HCT116 (cell line): ENCODE measurements at regions not wholly inside any gene's neighbourhood (a gene's known extent, or its start where the extent isn't known, plus 50 kb on each side); places are given as distances from the start of the nearest gene placed in this dataset.

Experiments used
- ATAC-seq: fragments of 200-7000 bp; cut with Tn5 transposase; 2 replicates; pipeline ENCODE4 v1.9.1; 2020; ENCODE audit warnings: mild to moderate bottlenecking, moderate library complexity
- BruUV-seq: library from RNA; stranded (reverse); fragments of 400-500 nt; replicated peaks from 2 replicates; lab custom pipeline; 2021; lab: Mats Ljungman, UMichigan
- CTCF ChIA-PET: fragments of 300-600 bp; sonication (Branson Sonifier 250); formaldehyde crosslinking; loops from one replicate; lab custom pipeline; 2021; ENCODE audit warnings: antibody characterized with exemption; lab: Charles Lee
- POLR2A ChIA-PET: fragments of 300-600, 350-600 bp; sonication (Branson Sonifier 250); formaldehyde crosslinking; loops from one replicate; lab custom pipeline; 2021; ENCODE audit warnings: antibody characterized with exemption; lab: Charles Lee
- RAD21 ChIA-PET, 2 experiments: fragments of 300-600 bp; sonication (Branson Sonifier 250); formaldehyde crosslinking; loops; one replicate each; lab custom pipeline; 2023; ENCODE audit warnings: low total read pairs in 2 of 2; ENCODE audit not compliant: uncharacterized antibody in 2 of 2, unreplicated experiment in 2 of 2, low non-redundant PET in 1 of 2; lab: Charles Lee
- DNase-seq: peaks from one replicate; pipeline ENCODE4 v3.0.0-alpha.2; 2010; ENCODE audit warnings: low read depth, low spot score
- H2AFZ ChIP-seq: fragments of 200-600 bp; shearing (Covaris generic), sonication (generic); 2 replicates; pipeline ENCODE4 v1.6.1; 2017; ENCODE audit warnings: low read depth, mixed run types, mixed read lengths, antibody characterized with exemption, low read length; ENCODE audit not compliant: poor library complexity, severe bottlenecking
- H3K27ac ChIP-seq: 2 replicates; pipeline ENCODE4 v1.5.1; 2012; ENCODE audit warnings: low read depth, low read length
- H3K27me3 ChIP-seq: fragments of 200-600 bp; sonication (generic); 2 replicates; pipeline ENCODE4 v1.6.1; 2016; ENCODE audit warnings: mixed run types, low read length, mixed read lengths; ENCODE audit not compliant: insufficient read depth
- H3K36me3 ChIP-seq, 2 experiments: fragments of 200-500 bp in 1 of 2; fragments of 200-600 bp in 1 of 2; sonication (Bioruptor generic) in 1 of 2; sonication (generic) in 1 of 2; 2 replicates each; pipeline versions ENCODE4 v1.5.1 to v1.6.1; 2014 to 2016; ENCODE audit warnings: low read length in 2 of 2, inconsistent platforms in 1 of 2, mixed read lengths in 1 of 2, mixed run types in 1 of 2; ENCODE audit not compliant: insufficient read depth in 2 of 2, control insufficient read depth in 1 of 2
- H3K4me1 ChIP-seq, 2 experiments: fragments of 200-600 bp in 1 of 2; sonication (generic) in 1 of 2; 2 replicates each; pipeline versions ENCODE4 v1.5.1 to v1.6.1; 2012 to 2017; ENCODE audit warnings: low read length in 2 of 2, inconsistent platforms in 1 of 2, mild to moderate bottlenecking in 1 of 2, mixed read lengths in 1 of 2, mixed run types in 1 of 2, moderate library complexity in 1 of 2; ENCODE audit not compliant: insufficient read depth in 2 of 2, control insufficient read depth in 1 of 2
- H3K4me2 ChIP-seq: fragments of 200-600 bp; sonication (generic); 2 replicates; pipeline ENCODE4 v1.6.1; 2017; ENCODE audit warnings: mixed run types, low read length, mixed read lengths
- H3K4me3 ChIP-seq, 2 experiments: fragments of 200-600 bp in 1 of 2; sonication (generic) in 1 of 2; replicated peaks in 1 of 2; 2 replicates each; pipeline ENCODE4 v1.5.1; 2011 to 2016; ENCODE audit warnings: low read length in 2 of 2, control low read depth in 1 of 2, low read depth in 1 of 2, mild to moderate bottlenecking in 1 of 2, mixed read lengths in 1 of 2, mixed run types in 1 of 2
- H3K79me2 ChIP-seq: fragments of 200-600 bp; sonication (generic); 2 replicates; pipeline ENCODE4 v1.6.1; 2017; ENCODE audit warnings: mild to moderate bottlenecking, mixed run types, low read length, moderate library complexity, mixed read lengths; ENCODE audit not compliant: insufficient read depth
- H3K9ac ChIP-seq: fragments of 200-600 bp; sonication (generic); 2 replicates; pipeline ENCODE4 v1.6.1; 2016; ENCODE audit warnings: low read length, mixed read lengths
- H3K9me2 ChIP-seq: fragments of 200-600 bp; sonication (generic), shearing (Covaris generic); 2 replicates; pipeline ENCODE4 v1.6.1; 2017; ENCODE audit warnings: mixed run types, mild to moderate bottlenecking, moderate library complexity; ENCODE audit not compliant: insufficient read depth
- H3K9me3 ChIP-seq, 2 experiments: fragments of 200-500 bp in 1 of 2; fragments of 200-600 bp in 1 of 2; sonication (Bioruptor generic) in 1 of 2; sonication (generic) in 1 of 2; 2 replicates each; pipeline ENCODE4 v1.6.1; 2014 to 2017; ENCODE audit warnings: low read length in 2 of 2, mixed read lengths in 2 of 2, inconsistent platforms in 1 of 2, low read depth in 1 of 2, mild to moderate bottlenecking in 1 of 2, mixed run types in 1 of 2, moderate library complexity in 1 of 2; ENCODE audit not compliant: control insufficient read depth in 1 of 2, insufficient read depth in 1 of 2
- H4K20me1 ChIP-seq: fragments of 200-600 bp; sonication (generic), shearing (Covaris generic); 2 replicates; pipeline ENCODE4 v1.6.1; 2017; ENCODE audit warnings: mixed run types, mild to moderate bottlenecking, moderate library complexity; ENCODE audit not compliant: insufficient read depth
- CTCF ChIP-seq, 3 experiments: fragments of 200-600 bp in 1 of 3; sonication (generic) in 1 of 3; IDR thresholded peaks in 2 of 3; conservative IDR thresholded peaks in 1 of 3; 2 replicates each; pipeline ENCODE4 v1.5.1; 2012 to 2017; ENCODE audit warnings: low read depth in 2 of 3, low read length in 2 of 3, antibody characterized with exemption in 1 of 3, borderline replicate concordance in 1 of 3, control low read depth in 1 of 3, mild to moderate bottlenecking in 1 of 3, mixed read lengths in 1 of 3, mixed run types in 1 of 3, moderate library complexity in 1 of 3; ENCODE audit not compliant: insufficient read depth in 1 of 3
- ELF1 ChIP-seq: IDR thresholded peaks from 2 replicates; pipeline ENCODE4 v1.6.1; 2012; ENCODE audit warnings: low read depth, borderline replicate concordance
- EZH2 ChIP-seq: fragments of 200-600 bp; sonication (generic); IDR thresholded peaks from 2 replicates; pipeline ENCODE4 v1.6.1; 2017; ENCODE audit warnings: antibody characterized with exemption, mixed run types
- EZH2phosphoT487 ChIP-seq: fragments of 200-600 bp; IDR thresholded peaks from 2 replicates; pipeline ENCODE4 v1.6.1; 2018; ENCODE audit warnings: antibody characterized with exemption, borderline replicate concordance
- FOSL1 ChIP-seq: IDR thresholded peaks from 2 replicates; pipeline ENCODE4 v1.6.1; 2012; ENCODE audit warnings: low read depth
- JUND ChIP-seq: IDR thresholded peaks from 2 replicates; pipeline ENCODE4 v1.6.1; 2012
- MAX ChIP-seq: IDR thresholded peaks from 2 replicates; pipeline ENCODE4 v1.6.1; 2012
- POLR2A ChIP-seq: IDR thresholded peaks from 2 replicates; pipeline ENCODE4 v1.7.0; 2011; ENCODE audit warnings: borderline replicate concordance; ENCODE audit not compliant: insufficient read depth, insufficient read length; ENCODE audit errors: extremely low read depth
- RAD21 ChIP-seq: IDR thresholded peaks from 2 replicates; pipeline ENCODE4 v1.6.1; 2012; ENCODE audit warnings: low read depth, mild to moderate bottlenecking
- SRF ChIP-seq: IDR thresholded peaks from 2 replicates; pipeline ENCODE4 v1.6.1; 2012; ENCODE audit warnings: low read depth
- TCF7L2 ChIP-seq: IDR thresholded peaks from 2 replicates; pipeline ENCODE4 v1.7.0; 2011; ENCODE audit warnings: borderline replicate concordance, inconsistent platforms; ENCODE audit not compliant: insufficient read depth, insufficient read length; ENCODE audit errors: extremely low read depth
- YY1 ChIP-seq: IDR thresholded peaks from 2 replicates; pipeline ENCODE4 v1.6.1; 2011; ENCODE audit warnings: low read length, low read depth, moderate library complexity, mild to moderate bottlenecking; ENCODE audit not compliant: insufficient replicate concordance; ENCODE audit errors: extremely low read depth
- ZFX ChIP-seq: fragments of 450-650 bp; IDR thresholded peaks from 2 replicates; pipeline ENCODE4 v1.6.1; 2017
- intact Hi-C: fragments of 100-400 bp; cut with micrococcal nuclease; formaldehyde crosslinking; loops from 2 replicates; pipeline ENCODE4 v1.10.0; 2022
- TF ChIP-seq, protein P1 (sequence below): IDR thresholded peaks from 2 replicates; pipeline ENCODE4 v1.6.1; 2012

GRCh38 chr1:82377201-82377884, 576.6 kb downstream of the ADGRL2 start:
- Histone ChIP-seq H3K9me3 (peaks cover 0 to 5% of the 10 kb centered on the region in 2 experiments; a peak in 1 of 4 replicates), H3K4me3 (no peak overlapping the region), H3K27ac (no peak overlapping the region), H3K79me2 (no peaks in the 10 kb centered on the region), H3K9me2 (no peaks in the 10 kb centered on the region), H3K27me3 (no peaks in the 10 kb centered on the region), H3K36me3 (no peaks in the 10 kb centered on the region), H4K20me1 (no peaks in the 10 kb centered on the region), H3K9ac (no peak overlapping the region), H2AFZ (no peak overlapping the region), H3K4me2 (no peak overlapping the region), H3K4me1 (no peaks in the 10 kb centered on the region)
- ChIA-PET CTCF (interaction anchor here (0.7 kb wide), 1 partner anchor 35 kb away, joined by 3 read pairs; no protein-coding TSS in a partner anchor), POLR2A (interaction anchor here (0.7 kb wide), 1 partner anchor 1245 kb away, joined by 4 read pairs; no protein-coding TSS in a partner anchor), RAD21 (no interaction called here)
- no TSS peak for BruUV-seq
- DNase-seq (no peak), ATAC-seq (no peak)
- TF ChIP-seq CTCF (IDR thresholded peaks at IDR 0.05 in 2 of 3, conservative IDR thresholded peaks at IDR 0.05 in 1 of 3; ENCODE audit: borderline replicate concordance in 1 of 3, insufficient read depth in 1 of 3, low read depth in 2 of 3, low read length in 2 of 3) (0 out of 6 replicates have a peak, but pooled peaks of 1 of the 3 experiments have one; percentile 2), SRF (no peak)
- intact Hi-C loops: no loop called here

DNA sequence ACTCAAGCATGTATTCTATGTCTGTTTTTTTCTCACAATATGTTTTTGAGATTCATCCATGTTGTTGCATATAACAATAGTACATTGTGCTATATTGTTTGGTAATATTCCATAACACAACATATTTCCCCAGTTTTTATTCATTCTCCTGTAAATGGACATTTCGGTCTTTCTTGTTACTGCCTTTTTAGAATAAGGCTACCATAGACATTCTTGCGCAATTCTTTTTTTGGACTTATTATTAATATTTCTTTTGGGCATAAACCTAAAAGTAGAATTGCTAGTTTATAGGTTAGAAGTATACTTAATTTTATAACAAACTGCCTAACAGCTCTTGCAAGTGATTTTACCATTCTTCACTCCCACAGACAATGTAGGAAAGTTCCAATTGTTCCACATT, 573.0 kb downstream of the ADGRL2 start:
- Histone ChIP-seq H3K27me3 (no peaks in the 10 kb centered on the region), H3K4me1 (no peaks in the 10 kb centered on the region)
- no peak for ATAC-seq
- BruUV-seq: no TSS peak
- TF ChIP-seq FOSL1 (no peak), EZH2phosphoT487 (no peak), YY1 (no peak), CTCF (IDR thresholded peaks at IDR 0.05 in 2 of 3, conservative IDR thresholded peaks at IDR 0.05 in 1 of 3; ENCODE audit: borderline replicate concordance in 1 of 3, insufficient read depth in 1 of 3, low read depth in 2 of 3, low read length in 2 of 3) (no peak), EZH2 (no peak), JUND (no peak), POLR2A (no peak), ELF1 (no peak), TCF7L2 (no peak), ZFX (no peak), MAX (no peak), RAD21 (no peak)
- TF ChIP-seq, protein P1, sequence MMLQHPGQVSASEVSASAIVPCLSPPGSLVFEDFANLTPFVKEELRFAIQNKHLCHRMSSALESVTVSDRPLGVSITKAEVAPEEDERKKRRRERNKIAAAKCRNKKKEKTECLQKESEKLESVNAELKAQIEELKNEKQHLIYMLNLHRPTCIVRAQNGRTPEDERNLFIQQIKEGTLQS: no peak
- TF ChIP-seq, all 23 proteins: peak for 0
- Histone ChIP-seq H3K4me2 (no peak overlapping the region), H4K20me1 (no peaks in the 10 kb centered on the region), H3K79me2 (no peaks in the 10 kb centered on the region), H3K9me2 (no peaks in the 10 kb centered on the region), H3K9me3 (peaks cover 0 to 5% of the 10 kb centered on the region in 2 experiments; a peak in 1 of 4 replicates), H3K36me3 (no peaks in the 10 kb centered on the region), H3K4me3 (no peak overlapping the region), H2AFZ (no peak overlapping the region), H3K27ac (no peak overlapping the region), H3K9ac (no peak overlapping the region)
- CTCF ChIA-PET: no interaction called here
- POLR2A ChIA-PET: no interaction called here
- intact Hi-C loops: no loop called here
- DNase-seq: no peak
- RAD21 ChIA-PET: no interaction called here
